ENCODE measurements at regions not wholly inside any gene's neighbourhood (a gene's known extent, or its start where the extent isn't known, plus 50 kb on each side); places are given as distances from the start of the nearest gene placed in this dataset.

GRCh38 chr18:70998490-70998889 is 709.6 kb downstream of the SOCS6 start:
- 83% methylated on average over 5 of the region's 5 CpGs for WGBS
- no peak for DNase-seq (ENCODE audit: low spot score in 2 of 2)
- H3K4me3 ChIP-seq, result no peak overlapping the region
- TF ChIP-seq POLR2AphosphoS5 (IDR thresholded peaks at IDR 0.05) (no peak), EP300 (IDR thresholded peaks at IDR 0.05) (no peak), POLR2A (IDR thresholded peaks at IDR 0.05) (no peak), CTCF (IDR thresholded peaks at IDR 0.05) (no peak)
- no peak overlapping the region for H3K27ac ChIP-seq
- H3K4me1 ChIP-seq, result no peaks in the 10 kb centered on the region
- H3K9me3 ChIP-seq, result peaks cover 4% of the 10 kb centered on the region
- H3K36me3 ChIP-seq, result no peaks in the 10 kb centered on the region
- H3K27me3 ChIP-seq, result no peaks in the 10 kb centered on the region

DNA sequence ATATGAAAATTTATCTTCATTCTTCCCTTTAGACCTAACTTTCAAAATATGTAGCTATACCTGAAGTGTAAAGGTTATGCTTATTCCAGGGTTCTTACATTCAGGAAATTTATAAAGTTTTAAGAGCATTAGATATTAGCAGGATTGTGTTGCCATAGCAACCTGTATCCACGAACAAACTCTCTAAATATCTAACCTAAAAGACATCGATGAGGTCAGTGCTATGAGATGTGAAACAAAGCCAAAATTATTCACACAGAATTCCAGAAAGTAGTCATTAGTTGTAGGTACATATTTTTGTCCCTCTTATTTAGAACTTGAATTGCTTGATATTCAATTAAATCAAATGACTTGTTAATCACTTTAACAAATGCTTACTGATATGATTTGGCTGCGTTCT is 705.3 kb downstream of the SOCS6 start:
- no peak for DNase-seq (ENCODE audit: low spot score in 2 of 2)
- Histone ChIP-seq H3K4me1 (no peaks in the 10 kb centered on the region), H3K4me3 (no peak overlapping the region), H3K27ac (no peak overlapping the region), H3K9me3 (peaks cover 4% of the 10 kb centered on the region), H3K36me3 (no peaks in the 10 kb centered on the region), H3K27me3 (no peaks in the 10 kb centered on the region)
- WGBS, result 63% methylated on average over 3 of the region's 3 CpGs
- TF ChIP-seq POLR2AphosphoS5 (IDR thresholded peaks at IDR 0.05) (no peak), CTCF (IDR thresholded peaks at IDR 0.05) (no peak), EP300 (IDR thresholded peaks at IDR 0.05) (no peak), POLR2A (IDR thresholded peaks at IDR 0.05) (no peak)

- H3K27ac ChIP-seq, result no peak overlapping the region
- TF ChIP-seq POLR2A (IDR thresholded peaks at IDR 0.05) (no peak), POLR2AphosphoS5 (IDR thresholded peaks at IDR 0.05) (no peak), EP300 (IDR thresholded peaks at IDR 0.05) (no peak), CTCF (IDR thresholded peaks at IDR 0.05) (no peak)
- H3K9me3 ChIP-seq, result peaks cover 8% of the 10 kb centered on the region
- no peaks in the 10 kb centered on the region for H3K36me3 ChIP-seq
- no peak overlapping the region for H3K4me3 ChIP-seq
- DNase-seq (ENCODE audit: low spot score in 2 of 2), result no peak
- no peaks in the 10 kb centered on the region for H3K4me1 ChIP-seq
- H3K27me3 ChIP-seq, result no peaks in the 10 kb centered on the region
Observed at GRCh38 chr18:70991577-70991976, 702.7 kb downstream of the SOCS6 start.

GRCh38 chr18:70985948-70986347 is 697.1 kb downstream of the SOCS6 start:
- TF ChIP-seq POLR2AphosphoS5 (IDR thresholded peaks at IDR 0.05), result no peak
- Histone ChIP-seq H3K27me3 (no peaks in the 10 kb centered on the region), H3K4me3 (no peak overlapping the region), H3K9me3 (peaks cover 14% of the 10 kb centered on the region), H3K36me3 (no peaks in the 10 kb centered on the region), H3K27ac (no peak overlapping the region), H3K4me1 (no peaks in the 10 kb centered on the region)
- 88% methylated on average over 1 of the region's 1 CpG for WGBS
- DNase-seq (ENCODE audit: low spot score in 2 of 2), result no peak

DNA sequence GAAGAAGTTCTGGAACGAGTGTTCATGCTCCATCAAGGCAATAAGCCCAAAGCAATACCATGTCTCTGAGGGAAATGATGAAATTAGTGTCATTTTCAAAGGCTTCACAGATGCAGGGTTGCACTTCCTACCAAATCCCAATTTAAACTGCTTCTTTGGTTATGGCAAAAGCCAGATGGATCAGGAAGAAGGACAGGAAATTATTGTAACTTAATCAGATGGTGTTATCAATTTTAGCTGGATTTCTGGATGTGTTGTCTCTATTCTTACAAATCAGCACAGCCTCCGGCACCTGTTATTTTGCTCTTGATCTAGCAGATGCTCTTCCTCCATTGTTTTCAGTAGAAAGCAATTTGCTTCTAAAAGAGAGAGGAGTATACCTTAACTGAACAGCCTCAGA is 693.4 kb downstream of the SOCS6 start:
- no peak overlapping the region for H3K27ac ChIP-seq
- H3K36me3 ChIP-seq, result no peaks in the 10 kb centered on the region
- H3K4me3 ChIP-seq, result no peak overlapping the region
- no peaks in the 10 kb centered on the region for H3K27me3 ChIP-seq
- 83% methylated on average over 2 of the region's 2 CpGs for WGBS
- H3K9me3 ChIP-seq, result peaks cover 19% of the 10 kb centered on the region
- no peaks in the 10 kb centered on the region for H3K4me1 ChIP-seq
- TF ChIP-seq POLR2AphosphoS5 (IDR thresholded peaks at IDR 0.05) (no peak), POLR2A (IDR thresholded peaks at IDR 0.05) (no peak), EP300 (IDR thresholded peaks at IDR 0.05) (no peak), CTCF (IDR thresholded peaks at IDR 0.05) (no peak)
- DNase-seq (ENCODE audit: low spot score in 2 of 2), result no peak

DNA sequence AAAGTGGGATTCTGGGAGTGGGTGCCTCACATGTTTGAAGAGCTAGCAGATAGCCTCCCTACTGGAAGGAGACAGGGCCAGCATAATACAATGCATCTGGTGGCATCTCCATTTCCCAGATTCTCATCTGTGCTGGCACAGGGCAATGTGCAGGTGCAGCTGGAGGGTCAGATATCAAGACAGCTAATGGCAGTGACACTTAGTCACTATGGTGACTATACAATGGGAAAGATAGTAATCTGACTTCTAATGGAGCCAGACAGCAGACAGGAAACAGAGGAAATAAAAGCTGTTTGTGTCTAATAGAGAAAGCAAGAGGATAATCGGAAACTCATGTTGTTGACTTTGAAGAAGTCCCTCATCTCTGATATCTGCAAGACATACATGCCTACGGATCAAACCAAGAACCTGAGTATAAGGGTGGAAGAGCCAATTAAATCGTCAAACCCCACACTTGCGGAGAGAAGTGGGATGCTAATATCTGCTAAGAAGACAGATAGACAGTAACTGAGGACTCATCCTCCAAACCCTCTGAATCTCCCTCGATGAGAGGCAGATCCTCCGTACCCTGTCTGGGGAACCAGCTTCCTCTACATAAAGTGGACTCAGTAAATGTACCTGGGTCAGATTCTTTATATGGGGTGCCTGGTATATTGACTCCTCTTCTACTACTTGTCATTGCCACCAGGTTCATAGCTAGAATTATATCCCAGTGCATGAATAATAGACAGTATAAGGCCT is 692.7 kb downstream of the SOCS6 start:
- 69% methylated on average over 6 of the region's 6 CpGs for WGBS
- Histone ChIP-seq H3K27me3 (no peaks in the 10 kb centered on the region), H3K4me3 (no peak overlapping the region), H3K4me1 (no peaks in the 10 kb centered on the region), H3K36me3 (no peaks in the 10 kb centered on the region), H3K9me3 (peaks cover 16% of the 10 kb centered on the region), H3K27ac (no peak overlapping the region)
- DNase-seq (ENCODE audit: low spot score in 2 of 2), result no peak
- TF ChIP-seq POLR2AphosphoS5 (IDR thresholded peaks at IDR 0.05) (no peak), POLR2A (IDR thresholded peaks at IDR 0.05) (no peak), EP300 (IDR thresholded peaks at IDR 0.05) (no peak), CTCF (IDR thresholded peaks at IDR 0.05) (no peak)

Data from suprapubic skin (tissue), 4 donors.